Cerebellar nuclear complex (tissue), 1 donor: ENCODE measurements at regions not wholly inside any gene's neighbourhood (a gene's known extent, or its start where the extent isn't known, plus 50 kb on each side); places are given as distances from the start of the nearest gene placed in this dataset.

Source experiments
- DNase-seq, 2 experiments: peaks; one replicate each; lab custom pipeline; 2025; lab: John Stamatoyannopoulos, UW

DNA sequence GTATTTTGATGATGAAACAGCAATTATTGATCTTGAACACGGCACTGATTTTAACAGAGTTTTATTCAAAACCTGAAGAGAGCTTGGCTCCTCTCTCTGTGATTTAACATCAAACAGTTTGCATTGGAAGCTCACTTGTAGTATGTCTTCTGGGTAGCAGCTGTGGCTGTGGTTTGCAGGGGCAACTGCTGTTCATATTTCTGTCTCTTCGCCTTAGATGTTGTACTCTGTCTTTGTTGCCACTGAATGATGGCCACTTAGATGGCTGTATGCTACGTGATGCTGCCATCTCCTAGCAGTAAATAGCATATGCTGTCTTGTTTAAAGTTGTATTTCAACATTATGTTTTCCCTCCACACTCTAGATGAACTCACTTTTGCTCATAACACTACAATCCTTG lies 1743.0 kb upstream of the TENM3 start:
- no peak for DNase-seq

DNA sequence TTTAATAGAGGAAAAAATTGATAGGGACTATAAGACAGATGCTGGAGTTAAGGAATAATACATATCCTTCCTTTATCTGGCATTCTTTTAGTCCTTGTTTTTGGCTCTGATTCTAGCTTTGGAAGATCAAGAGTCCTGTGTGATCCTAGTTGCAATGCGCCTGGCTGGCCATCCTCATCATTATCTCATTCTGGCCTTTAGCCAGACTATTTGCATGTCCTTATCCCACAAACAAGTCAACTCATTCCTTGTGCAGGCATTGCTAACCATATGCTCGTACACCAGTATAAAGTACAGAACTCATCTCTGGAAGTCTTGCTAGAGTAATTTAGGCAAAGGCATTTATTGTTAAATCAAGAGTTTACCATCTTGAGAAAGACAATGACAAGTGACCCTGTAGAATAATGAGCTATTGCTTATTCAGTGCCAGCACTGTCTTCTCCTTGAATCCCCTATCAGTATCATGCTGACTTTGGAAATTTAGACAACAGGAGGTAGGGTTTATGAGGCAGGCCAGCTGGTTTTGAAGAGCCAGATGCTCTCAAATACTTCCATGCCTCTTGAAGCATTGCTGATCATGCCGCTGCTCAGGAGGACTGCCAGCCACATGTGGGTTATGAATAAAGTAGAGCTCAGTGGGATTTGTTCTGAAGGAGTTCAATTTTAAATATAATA lies 1730.3 kb upstream of the TENM3 start:
- DNase-seq = no peak

DNA sequence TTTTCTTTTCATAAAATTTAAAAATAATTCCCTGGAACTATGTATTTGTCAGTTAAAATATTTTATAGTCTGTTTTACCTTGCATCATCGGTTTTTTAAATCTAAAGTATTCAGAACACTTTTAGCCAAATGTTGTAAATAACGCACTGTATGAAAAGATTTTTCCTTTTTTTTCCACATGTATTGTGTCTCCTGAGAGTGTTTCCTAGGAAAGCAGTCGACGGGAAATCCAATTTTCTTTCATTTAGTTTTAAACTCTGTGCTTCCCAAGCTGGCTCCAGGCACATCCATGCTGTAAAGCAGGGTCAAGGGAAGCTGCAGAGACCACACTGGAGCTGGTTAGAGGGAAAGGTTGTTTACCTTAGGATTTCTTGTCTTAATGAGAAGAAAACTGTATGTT lies 1724.3 kb upstream of the TENM3 start:
- no peak for DNase-seq

DNA sequence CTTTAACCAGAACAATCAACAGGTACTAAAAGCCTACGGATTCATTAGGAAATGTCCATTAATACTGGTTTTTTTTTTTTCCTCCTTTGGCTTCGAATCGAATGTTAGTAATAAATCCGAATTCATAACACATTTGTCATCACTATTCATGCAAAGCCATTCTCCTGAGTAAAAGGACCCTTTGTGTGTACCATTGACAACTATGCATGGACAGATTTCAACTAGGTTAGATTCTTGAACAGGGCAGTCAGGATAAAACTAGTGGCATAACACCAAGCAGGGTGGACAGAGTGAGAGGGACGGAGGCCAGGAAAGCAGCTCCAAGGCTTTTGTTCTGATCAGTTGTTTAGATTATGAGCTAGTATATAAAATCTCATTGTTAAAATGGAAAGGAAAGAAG lies 1722.0 kb upstream of the TENM3 start:
- DNase-seq = no peak

DNA sequence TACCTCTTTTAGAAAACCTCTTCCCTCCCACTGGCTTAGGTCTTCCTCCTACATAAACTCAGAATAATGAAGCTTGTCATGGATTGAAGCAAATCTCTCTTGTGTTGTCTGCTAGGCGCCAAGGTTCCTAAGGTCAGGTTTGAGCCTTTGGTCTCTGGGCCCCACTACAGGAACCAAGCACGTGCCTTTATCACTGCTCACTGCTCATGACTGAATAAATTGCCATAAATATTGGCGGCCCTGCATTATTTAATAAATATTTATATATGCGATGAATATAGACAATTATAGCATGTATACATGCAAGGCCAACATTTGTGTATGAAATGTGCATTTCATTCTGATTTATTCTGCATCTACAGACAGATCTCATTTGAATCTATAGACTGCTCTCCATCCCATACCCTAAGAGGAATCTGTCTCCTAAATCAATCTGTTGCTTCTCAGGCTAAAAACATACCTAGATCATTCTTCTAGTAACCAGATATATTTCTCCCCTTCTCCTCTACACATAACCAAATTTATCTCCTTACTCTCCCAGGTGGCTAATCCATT lies 1717.6 kb upstream of the TENM3 start:
- DNase-seq = no peak

DNA sequence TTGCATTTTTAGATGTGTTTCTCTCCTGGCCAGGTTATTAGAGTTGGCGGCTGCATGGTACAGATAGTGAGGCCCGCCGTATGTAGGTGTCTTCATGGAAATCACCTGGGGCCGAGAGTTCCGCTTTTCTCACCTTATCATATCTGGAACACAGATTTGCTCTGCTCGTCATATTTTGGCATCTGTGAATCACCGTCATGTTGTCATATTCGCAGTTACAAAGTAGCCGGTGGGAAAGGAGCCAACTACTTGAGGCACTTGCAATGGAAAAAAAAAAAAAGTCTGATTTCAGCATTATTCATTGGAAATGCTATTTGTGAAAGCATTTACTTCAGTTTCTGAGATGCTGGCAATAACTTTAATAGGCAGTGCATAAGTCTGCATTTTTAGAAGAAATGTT lies 1715.2 kb upstream of the TENM3 start:
- DNase-seq = no peak

DNA sequence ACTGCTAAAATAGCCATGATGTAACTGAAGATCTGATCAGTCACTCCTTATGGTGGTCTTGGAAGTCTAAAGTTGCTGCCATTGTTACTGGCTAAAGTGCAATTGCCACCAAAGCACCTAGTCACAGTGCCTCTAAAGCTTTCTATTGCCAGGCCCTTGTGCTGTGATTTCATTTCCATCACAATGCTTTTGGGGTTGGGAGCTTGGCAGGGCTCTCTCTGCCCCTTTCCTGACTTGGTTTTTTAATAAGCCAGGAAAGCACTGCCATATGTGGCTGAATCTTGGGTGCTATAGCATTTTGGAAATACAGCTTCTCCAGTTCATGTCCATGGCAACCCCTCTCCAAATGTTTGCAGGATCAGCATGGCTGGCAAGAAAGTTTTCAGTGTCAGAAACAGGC lies 1712.4 kb upstream of the TENM3 start:
- no peak for DNase-seq

DNA sequence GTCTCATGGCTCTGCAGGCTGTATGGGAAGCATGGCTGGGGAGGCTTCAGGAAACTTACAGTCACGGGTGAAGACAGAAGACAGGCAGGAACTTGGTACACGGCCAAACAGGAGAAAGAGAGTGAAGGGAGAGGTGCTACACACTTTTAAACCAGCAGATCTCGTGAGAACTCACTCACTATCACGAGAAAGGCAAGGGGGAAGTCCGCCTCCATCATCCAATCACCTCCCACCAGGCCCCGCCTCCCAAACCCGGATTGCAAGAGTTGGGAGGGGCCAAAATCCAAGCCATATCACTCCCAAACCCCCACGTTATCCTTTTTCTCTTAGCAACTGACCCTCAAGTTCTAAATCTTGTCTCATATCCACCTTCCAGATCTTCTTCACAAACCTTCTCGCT lies 1710.5 kb upstream of the TENM3 start:
- no peak for DNase-seq

DNA sequence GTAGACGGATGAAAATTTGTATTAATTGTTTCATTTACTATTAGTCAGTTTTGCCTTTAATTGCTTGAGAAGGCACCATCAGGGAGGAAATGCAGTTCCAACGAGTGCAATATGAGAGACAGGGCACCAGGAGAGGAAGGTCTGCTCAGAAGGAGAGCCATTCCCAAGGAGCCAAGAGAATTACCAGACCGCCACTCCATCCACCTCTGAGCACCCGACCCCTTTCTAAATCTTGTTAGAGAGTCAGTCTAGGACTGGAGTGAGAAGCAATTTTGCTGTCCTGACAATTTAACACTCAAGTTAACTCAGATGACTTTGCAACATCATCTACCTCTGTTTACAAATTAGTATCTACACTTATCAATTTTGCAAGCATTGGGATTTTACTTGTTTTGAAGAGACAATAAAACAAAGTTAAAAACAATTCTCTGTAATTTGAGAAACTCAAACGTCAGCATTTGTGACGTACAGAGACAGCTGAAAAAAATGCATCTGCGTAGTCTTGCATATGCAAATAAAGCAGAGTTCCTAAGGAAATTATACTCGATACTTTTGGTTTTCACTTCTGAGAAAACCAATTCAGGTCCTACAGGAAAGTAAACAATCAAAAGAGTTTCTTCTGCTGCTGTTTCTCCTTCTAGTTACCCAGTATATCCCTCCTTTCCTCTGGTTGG lies 1704.7 kb upstream of the TENM3 start:
- no peak for DNase-seq

DNA sequence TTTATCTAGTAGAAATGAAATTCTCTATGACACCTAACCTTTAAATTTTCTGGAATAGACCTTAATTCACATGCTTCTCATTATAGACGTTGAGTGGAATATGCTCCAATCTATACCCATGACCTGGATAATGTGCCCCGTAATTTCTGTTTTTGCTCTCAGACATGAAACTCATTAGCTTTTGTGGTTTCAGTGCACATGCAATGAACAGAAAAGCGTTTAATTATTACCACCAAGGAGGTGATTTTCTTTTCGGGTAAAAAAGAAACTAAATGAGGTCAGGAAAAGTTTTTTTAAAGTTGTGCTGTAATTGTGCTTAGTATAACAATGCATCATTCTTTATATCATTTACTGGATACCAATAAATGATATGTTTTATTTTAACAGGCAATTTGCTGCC lies 1703.9 kb upstream of the TENM3 start:
- DNase-seq = no peak

DNA sequence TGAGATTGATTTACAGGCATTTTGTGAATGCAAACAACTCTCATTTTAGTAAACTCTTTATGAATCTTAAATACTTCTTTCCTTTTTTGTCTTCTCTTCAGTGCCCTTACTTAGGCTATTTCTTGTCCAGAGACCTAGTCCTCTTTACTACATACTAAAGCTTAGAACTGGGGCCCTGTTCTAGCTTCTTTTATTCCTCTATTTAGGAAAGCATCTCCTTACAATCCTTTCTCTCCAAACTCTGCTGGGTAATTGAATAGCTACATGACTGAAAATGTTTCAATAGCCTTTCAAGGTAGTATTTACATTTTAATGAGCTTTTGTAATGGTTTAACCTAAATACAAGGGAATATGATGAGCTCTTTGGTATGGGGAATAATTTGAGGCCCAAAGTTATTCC lies 1701.5 kb upstream of the TENM3 start:
- DNase-seq = no peak

DNA sequence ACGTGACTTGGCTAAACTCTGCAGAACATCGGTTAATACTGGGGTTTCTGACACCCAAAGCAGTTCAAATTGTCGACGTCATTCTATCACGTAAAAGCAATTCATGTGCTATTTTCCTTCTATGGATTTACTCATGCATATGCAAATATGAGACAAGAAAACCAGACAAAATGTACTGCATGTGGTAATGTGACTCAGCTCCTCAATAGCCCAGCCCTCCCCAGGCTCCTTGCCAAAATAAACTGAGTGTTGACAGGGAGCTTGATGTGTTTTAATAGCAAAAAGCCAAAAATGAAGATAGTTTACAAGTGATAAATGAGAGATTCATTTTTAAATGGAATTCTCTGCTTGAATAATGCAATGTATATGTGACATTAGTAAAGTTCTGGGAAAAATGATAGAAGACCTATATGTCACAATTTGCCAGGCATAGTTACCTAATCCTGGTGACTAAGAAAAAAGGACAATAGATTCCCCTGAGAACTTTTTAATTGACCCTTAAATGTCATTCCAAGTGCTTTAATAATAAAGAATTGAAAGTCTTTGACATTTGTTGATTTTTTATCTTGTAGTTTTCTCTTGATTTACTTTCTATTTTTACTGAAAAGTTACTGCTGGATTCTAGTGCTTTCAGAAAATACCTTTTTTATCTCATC lies 1700.6 kb upstream of the TENM3 start:
- DNase-seq = no peak

DNA sequence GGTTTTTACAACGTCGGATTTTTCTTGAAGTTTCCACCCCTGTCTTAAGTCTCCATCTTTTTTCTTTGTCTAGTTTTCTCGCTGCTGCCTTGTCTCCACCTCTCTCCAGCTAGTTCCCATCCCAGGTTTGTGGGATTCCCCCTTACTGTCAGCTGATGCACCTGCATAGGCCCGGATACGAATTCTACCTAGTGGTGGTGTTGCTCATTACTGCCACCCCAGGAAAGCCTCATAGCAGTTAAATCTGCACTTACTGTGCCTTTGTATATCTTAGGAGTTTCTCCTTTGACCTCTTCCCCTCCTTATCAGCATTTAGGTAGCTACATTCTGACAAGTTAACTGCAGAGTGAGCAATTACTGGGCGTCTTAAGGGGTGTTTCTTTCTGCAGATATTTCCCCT lies 1693.1 kb upstream of the TENM3 start:
- no peak for DNase-seq

DNA sequence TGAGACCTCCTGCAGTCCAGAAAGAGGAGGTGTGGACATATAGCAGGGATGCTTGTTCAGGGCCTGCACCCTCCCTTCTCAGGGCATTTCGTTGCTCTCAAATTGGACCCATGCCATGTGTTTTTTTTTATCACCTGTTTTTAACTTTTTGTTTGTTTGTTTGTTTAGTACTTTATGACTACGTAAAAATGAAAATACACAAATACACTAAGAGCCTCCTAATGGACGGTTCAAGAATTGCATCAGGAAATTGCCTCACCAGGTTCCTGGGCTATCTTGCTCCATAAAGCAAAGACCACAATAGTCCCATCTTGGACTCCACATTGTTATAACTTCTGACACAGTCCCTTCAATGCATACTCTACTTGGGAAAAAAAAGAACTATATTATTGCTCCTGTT lies 1685.9 kb upstream of the TENM3 start:
- DNase-seq = no peak

DNA sequence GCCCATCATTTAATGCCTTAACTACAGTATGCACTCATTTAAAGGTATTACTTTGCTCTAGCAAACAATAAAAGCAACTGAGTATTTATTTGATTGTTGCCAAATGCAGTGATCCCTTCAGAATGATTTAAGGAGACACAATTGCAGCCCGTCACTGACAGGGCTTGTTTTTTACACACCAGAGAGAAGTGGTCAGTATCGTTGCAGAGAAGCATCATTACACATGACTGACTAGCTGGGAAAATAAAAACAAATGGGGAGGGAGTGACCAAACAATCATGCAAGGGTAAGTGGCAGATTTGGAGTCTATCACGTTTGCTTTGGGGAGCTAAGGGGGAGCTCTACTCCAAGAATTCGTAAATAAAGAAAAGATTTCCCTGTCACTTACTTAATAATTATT lies 1685.3 kb upstream of the TENM3 start:
- no peak for DNase-seq

DNA sequence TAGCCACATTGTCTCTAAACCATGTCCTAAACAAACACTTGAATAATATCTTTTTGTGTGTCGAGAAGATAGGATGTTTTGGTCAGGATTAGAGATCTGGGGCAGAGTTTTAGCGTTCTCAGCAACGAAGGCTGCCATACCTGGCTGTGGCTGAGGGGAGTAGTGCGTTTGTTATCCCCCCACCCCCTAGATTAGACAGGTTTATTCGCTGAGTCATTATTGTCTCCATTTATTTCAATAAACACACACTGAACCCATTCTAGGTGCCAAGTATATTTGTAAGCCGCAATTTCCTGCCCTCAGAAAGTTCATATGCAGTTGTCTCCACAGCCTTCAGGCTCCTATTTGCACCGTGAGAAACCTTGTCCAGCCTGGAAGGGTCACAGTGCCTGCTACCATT lies 1684.8 kb upstream of the TENM3 start:
- no peak for DNase-seq

DNA sequence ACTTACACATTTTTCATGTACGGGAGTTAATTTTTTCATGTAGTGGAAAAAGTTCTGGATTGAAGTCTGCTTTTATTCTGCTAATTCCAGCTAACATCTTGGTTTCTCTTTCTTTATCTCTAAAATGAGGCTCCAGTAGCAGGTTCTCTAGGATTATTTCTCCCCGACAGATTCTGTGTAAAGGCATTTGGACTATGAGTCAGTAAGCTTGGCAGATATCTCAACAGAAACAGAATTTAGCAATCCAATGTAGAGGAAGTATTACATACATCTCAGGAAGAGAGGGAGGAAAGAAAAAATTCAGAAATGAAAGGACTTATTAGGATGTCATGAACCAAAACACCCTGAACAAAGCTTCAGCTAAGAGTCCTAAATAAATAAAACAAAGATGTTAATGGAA lies 1682.3 kb upstream of the TENM3 start:
- no peak for DNase-seq

DNA sequence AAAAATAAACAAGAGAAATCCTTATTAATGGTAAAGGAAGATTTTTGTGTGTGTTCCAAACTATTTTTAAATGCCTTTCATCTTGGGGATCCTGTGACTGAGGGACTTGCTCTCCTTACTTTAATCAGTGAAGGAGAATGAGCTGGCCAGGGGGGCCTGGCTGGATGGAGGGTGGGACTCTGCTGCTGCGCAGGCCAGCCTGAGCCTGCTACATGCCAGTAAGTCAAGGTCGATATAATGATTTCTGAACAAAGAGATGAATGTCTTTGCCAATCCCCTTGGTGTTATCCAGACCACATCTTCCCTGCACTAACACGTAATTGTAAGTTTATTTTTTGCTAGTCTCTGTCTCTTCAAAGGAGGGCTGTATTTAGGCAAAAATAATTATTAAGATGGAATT lies 1679.2 kb upstream of the TENM3 start:
- no peak for DNase-seq

DNA sequence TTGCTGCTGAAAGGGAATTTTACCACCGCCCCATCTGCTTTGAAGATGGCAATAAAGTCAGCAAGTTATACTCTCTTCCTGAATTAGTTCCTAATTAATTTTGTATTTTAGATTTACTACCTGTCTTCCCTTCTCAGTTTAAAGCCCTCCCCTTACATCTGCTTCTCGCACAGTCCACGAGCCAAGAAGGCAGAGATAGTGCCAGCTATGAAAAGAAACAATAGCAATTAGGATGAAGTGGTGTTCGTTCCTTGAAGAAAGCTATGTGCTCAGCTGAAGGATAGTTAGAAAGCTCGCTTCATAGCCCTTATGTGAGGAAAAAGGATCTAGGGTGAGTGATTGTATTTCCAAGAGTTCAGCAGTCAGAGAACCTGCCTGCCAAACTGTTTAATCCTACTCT lies 1678.8 kb upstream of the TENM3 start:
- no peak for DNase-seq

DNA sequence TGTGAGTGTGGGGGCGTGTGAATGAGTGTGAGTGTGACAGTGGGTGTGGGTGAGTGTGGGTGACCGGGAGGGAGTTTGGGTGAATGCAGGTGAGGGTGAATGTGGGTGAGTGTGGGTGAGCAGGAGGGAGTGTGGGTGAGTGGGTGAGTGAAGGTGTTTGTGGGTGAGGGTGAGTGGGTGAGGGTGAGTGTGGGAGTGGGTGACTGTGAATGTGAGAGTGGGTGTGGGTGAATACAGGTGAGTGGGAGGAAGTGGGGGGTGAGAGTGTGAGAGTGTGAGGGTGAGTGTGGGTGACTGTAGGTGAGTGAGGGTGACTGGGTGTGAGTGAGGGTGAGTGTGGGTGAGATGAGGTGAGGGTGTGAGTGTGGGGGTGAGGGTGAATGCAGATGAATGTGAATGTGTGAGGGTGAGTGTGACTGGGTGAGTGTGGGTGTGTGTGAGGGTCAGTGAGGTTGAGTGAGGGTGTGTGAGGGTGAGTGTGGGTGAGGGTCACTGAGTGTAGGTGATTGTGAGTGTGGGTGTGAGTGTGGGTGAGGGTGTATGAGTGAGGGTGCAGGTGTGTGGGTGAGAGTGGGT lies 1677.3 kb upstream of the TENM3 start:
- DNase-seq = no peak

DNA sequence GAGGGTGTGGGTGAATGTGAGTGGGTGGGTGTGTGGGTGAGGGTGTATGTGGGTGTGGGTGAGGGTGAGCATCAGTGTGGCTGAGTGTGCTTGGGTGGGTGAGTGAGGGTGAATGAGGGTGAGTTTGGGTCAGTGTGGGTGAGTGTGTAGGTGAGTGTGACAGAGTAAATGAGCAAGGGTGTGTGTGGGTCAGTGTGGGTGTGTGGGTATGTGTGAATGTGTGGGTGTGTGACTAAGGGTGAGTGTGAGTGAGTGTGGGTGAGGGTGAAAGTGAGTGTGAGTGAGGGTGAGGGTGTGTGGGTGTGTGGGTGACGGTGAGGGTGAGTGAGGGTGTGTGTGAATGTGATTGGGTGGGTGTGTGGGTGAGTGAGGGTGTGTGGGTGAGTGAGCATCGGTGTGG lies 1676.7 kb upstream of the TENM3 start:
- DNase-seq = no peak

DNA sequence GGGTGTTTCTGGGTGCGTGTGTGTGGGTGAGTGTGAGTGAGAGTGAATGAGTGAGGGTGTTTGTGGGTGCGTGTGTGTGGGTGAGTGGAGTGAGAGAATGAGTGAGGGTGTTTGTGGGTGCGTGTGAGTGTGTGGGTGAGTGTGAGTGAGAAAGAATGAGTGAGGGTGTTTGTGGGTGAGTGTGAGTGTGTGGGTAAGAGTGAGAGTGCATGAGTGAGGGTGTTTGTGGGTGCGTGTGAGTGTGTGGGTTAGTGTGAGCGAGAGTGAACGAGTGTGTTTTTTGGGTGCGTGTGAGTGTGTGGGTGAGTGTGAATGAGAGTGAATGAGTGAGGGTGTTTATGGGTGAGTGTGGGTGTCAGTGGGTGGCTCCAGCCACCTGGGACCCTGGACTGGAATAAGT lies 1676.1 kb upstream of the TENM3 start:
- no peak for DNase-seq

DNA sequence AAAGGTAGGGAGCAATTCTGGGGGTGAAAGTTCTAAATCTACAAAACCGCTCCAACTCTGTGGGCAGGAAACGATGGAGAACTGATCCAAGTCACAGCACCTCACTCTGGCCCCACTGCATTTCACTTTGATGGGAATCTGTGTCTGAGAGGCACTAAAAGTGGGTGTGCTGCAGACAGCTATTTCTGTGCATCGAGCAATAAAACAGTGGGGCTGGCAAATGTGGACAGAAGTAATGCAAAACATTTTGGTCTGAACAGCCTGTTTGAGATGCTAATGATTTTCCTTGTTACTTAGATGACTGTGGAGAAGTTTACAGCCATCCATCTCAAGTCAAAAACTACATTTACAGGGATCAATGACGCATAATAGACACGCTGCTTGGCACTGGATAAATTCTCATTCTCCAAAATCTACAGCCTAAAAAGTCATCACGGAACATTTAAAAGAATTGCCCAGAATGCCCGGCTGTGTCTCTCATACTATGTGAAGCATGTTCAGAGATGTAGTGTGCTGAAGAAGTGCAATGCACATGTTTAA lies 1671.6 kb upstream of the TENM3 start:
- DNase-seq = no peak
